HK-2 (cell line): ENCODE measurements at regions not wholly inside any gene's neighbourhood (a gene's known extent, or its start where the extent isn't known, plus 50 kb on each side); places are given as distances from the start of the nearest gene placed in this dataset.

Experiments used
- DNase-seq: peaks from one replicate; pipeline ENCODE4 v3.0.0-alpha.2; 2018; ENCODE audit not compliant: unreplicated experiment

- DNase-seq: peak; percentile 43
These were observed 78.7 kb upstream of the SNRK start for GRCh38 chr3:43207628-43208085.

GRCh38 chr3:43206632-43207031 lies 79.7 kb upstream of the SNRK start:
- no peak for DNase-seq

- no peak for DNase-seq
These were observed 80.2 kb upstream of the SNRK start for GRCh38 chr3:43206105-43206504.

- no peak for DNase-seq
These were observed 83.3 kb upstream of the SNRK start for GRCh38 chr3:43203022-43203421.

- no peak for DNase-seq
These were observed 84.8 kb upstream of the SNRK start for GRCh38 chr3:43201581-43201980.

GRCh38 chr3:43199645-43200306 lies 86.6 kb upstream of the SNRK start:
- DNase-seq: no peak

- DNase-seq: no peak
These were observed 87.3 kb upstream of the SNRK start for GRCh38 chr3:43198791-43199644.

GRCh38 chr3:43198301-43198700 lies 88.0 kb upstream of the SNRK start:
- DNase-seq: no peak

GRCh38 chr3:43197181-43197580 lies 89.2 kb upstream of the SNRK start:
- DNase-seq: no peak

- DNase-seq: no peak
These were observed 89.6 kb upstream of the SNRK start for GRCh38 chr3:43196721-43197120.

- no peak for DNase-seq
These were observed 89.2 kb upstream of the POMGNT2 start for GRCh38 chr3:43195115-43195498.

GRCh38 chr3:43194490-43195114 lies 88.7 kb upstream of the POMGNT2 start:
- DNase-seq: no peak

GRCh38 chr3:43194069-43194468 lies 88.2 kb upstream of the POMGNT2 start:
- DNase-seq: no peak

- DNase-seq: no peak
These were observed 86.1 kb upstream of the POMGNT2 start for GRCh38 chr3:43192028-43192427.

GRCh38 chr3:43191116-43191515 lies 85.2 kb upstream of the POMGNT2 start:
- no peak for DNase-seq

- DNase-seq: no peak
These were observed 84.8 kb upstream of the POMGNT2 start for GRCh38 chr3:43190670-43191069.

- DNase-seq: no peak
These were observed 82.1 kb upstream of the POMGNT2 start for GRCh38 chr3:43187836-43188479.

- DNase-seq: no peak
These were observed 80.1 kb upstream of the POMGNT2 start for GRCh38 chr3:43185983-43186314.

GRCh38 chr3:43185274-43185982 lies 79.5 kb upstream of the POMGNT2 start:
- no peak for DNase-seq

- DNase-seq: no peak
These were observed 77.6 kb upstream of the POMGNT2 start for GRCh38 chr3:43183456-43183855.

GRCh38 chr3:43181202-43181821 lies 75.4 kb upstream of the POMGNT2 start:
- no peak for DNase-seq
